Mesenchymal stem cell (in vitro differentiated cells and primary cell): ENCODE measurements at regions not wholly inside any gene's neighbourhood (a gene's known extent, or its start where the extent isn't known, plus 50 kb on each side); places are given as distances from the start of the nearest gene placed in this dataset.

Experiments
- DNase-seq: peaks from one replicate; pipeline ENCODE4 v3.0.0-alpha.2; 2013
- H2AFZ ChIP-seq: one replicate; pipeline ENCODE4 v1.6.1; 2013; ENCODE audit warnings: low read depth, mild to moderate bottlenecking, control low read depth, inconsistent platforms, low read length, moderate library complexity
- H2AK5ac ChIP-seq: 2 replicates; pipeline ENCODE4 v1.6.1; 2013; ENCODE audit warnings: low read length, moderate library complexity, mild to moderate bottlenecking, inconsistent platforms; ENCODE audit not compliant: severe bottlenecking
- H2BK120ac ChIP-seq: one replicate; pipeline ENCODE4 v1.6.1; 2013; ENCODE audit warnings: low read depth, mild to moderate bottlenecking, inconsistent platforms, low read length, moderate library complexity
- H2BK12ac ChIP-seq, 2 experiments: one replicate each; pipeline ENCODE4 v1.6.1; 2013; ENCODE audit warnings: inconsistent platforms in 2 of 2, low read length in 2 of 2, mild to moderate bottlenecking in 2 of 2, moderate library complexity in 2 of 2, control low read depth in 1 of 2
- H2BK15ac ChIP-seq: one replicate; pipeline ENCODE4 v1.6.1; 2013; ENCODE audit warnings: mild to moderate bottlenecking, low read depth, inconsistent platforms; ENCODE audit not compliant: poor library complexity, severe bottlenecking
- H2BK5ac ChIP-seq: 2 replicates; pipeline ENCODE4 v1.6.1; 2013; ENCODE audit warnings: low read depth, mild to moderate bottlenecking, low read length, control low read depth, inconsistent platforms; ENCODE audit not compliant: poor library complexity, severe bottlenecking
- H3K14ac ChIP-seq, 2 experiments: one replicate each; pipeline ENCODE4 v1.6.1; 2013; ENCODE audit warnings: inconsistent platforms in 2 of 2, low read length in 2 of 2, control low read depth in 1 of 2, mild to moderate bottlenecking in 1 of 2, moderate library complexity in 1 of 2
- H3K18ac ChIP-seq, 2 experiments: one replicate each; pipeline ENCODE4 v1.6.1; 2013; ENCODE audit warnings: inconsistent platforms in 2 of 2, low read length in 2 of 2, control low read depth in 1 of 2, low read depth in 1 of 2, mild to moderate bottlenecking in 1 of 2
- H3K23ac ChIP-seq, 2 experiments: one replicate each; pipeline ENCODE4 v1.6.1; 2013; ENCODE audit warnings: inconsistent platforms in 2 of 2, low read length in 2 of 2, mild to moderate bottlenecking in 2 of 2, moderate library complexity in 2 of 2, control low read depth in 1 of 2
- H3K27ac ChIP-seq: 2 replicates; pipeline ENCODE4 v1.5.1; 2013; ENCODE audit warnings: mild to moderate bottlenecking, moderate library complexity, low read length, control low read depth, inconsistent platforms; ENCODE audit not compliant: poor library complexity, severe bottlenecking
- H3K27me3 ChIP-seq, 2 experiments: 2 replicates each; pipeline versions ENCODE4 v1.6.1 to v1.7.0; 2013; ENCODE audit warnings: low read length in 2 of 2, mild to moderate bottlenecking in 2 of 2, moderate library complexity in 2 of 2, control low read depth in 1 of 2, inconsistent platforms in 1 of 2; ENCODE audit not compliant: control insufficient read depth in 1 of 2, insufficient read depth in 1 of 2
- H3K36me3 ChIP-seq, 2 experiments: 2 replicates each; pipeline versions ENCODE4 v1.6.1 to v1.7.0; 2013; ENCODE audit warnings: low read length in 2 of 2, control low read depth in 1 of 2, inconsistent platforms in 1 of 2, low read depth in 1 of 2, mild to moderate bottlenecking in 1 of 2; ENCODE audit not compliant: insufficient read depth in 2 of 2, control insufficient read depth in 1 of 2
- H3K4ac ChIP-seq, 2 experiments: one replicate each; pipeline ENCODE4 v1.6.1; 2013; ENCODE audit warnings: inconsistent platforms in 2 of 2, low read length in 2 of 2, mild to moderate bottlenecking in 2 of 2, moderate library complexity in 2 of 2, control low read depth in 1 of 2, low read depth in 1 of 2
- H3K4me1 ChIP-seq: 2 replicates; pipeline ENCODE4 v1.6.1; 2013; ENCODE audit warnings: low read depth, low read length, control low read depth; ENCODE audit not compliant: control insufficient read depth, insufficient read depth
- H3K4me2 ChIP-seq: 2 replicates; pipeline ENCODE4 v1.6.1; 2013; ENCODE audit warnings: low read length, mild to moderate bottlenecking, inconsistent platforms; ENCODE audit not compliant: poor library complexity, severe bottlenecking
- H3K4me3 ChIP-seq, 2 experiments: 2 replicates each; pipeline versions ENCODE4 v1.5.1 to v1.7.0; 2013; ENCODE audit warnings: low read length in 2 of 2, mild to moderate bottlenecking in 2 of 2, control low read depth in 1 of 2, low read depth in 1 of 2; ENCODE audit not compliant: insufficient read depth in 1 of 2
- H3K79me1 ChIP-seq: replicated peaks from 2 replicates; pipeline ENCODE4 v1.6.1; 2013; ENCODE audit warnings: mild to moderate bottlenecking, control low read depth, low read length, inconsistent platforms; ENCODE audit not compliant: poor library complexity, severe bottlenecking
- H3K9ac ChIP-seq: 2 replicates; pipeline ENCODE4 v1.7.0; 2013; ENCODE audit warnings: mild to moderate bottlenecking, low read length, moderate library complexity
- H3K9me3 ChIP-seq: 2 replicates; pipeline ENCODE4 v1.7.0; 2013; ENCODE audit warnings: mild to moderate bottlenecking, low read length; ENCODE audit not compliant: control insufficient read depth
- H4K8ac ChIP-seq: one replicate; pipeline ENCODE4 v1.6.1; 2013; ENCODE audit warnings: inconsistent platforms, mild to moderate bottlenecking, low read length, moderate library complexity
- H4K91ac ChIP-seq: one replicate; pipeline ENCODE4 v1.6.1; 2013; ENCODE audit warnings: mild to moderate bottlenecking, low read length, inconsistent platforms
- WGBS: methylation state at CpG from one replicate; pipeline ENCODE4 v1.1.7; 2013; ENCODE audit warnings: mixed read lengths; 5-methylcytosine and 5-hydroxymethylcytosine counted together

DNA sequence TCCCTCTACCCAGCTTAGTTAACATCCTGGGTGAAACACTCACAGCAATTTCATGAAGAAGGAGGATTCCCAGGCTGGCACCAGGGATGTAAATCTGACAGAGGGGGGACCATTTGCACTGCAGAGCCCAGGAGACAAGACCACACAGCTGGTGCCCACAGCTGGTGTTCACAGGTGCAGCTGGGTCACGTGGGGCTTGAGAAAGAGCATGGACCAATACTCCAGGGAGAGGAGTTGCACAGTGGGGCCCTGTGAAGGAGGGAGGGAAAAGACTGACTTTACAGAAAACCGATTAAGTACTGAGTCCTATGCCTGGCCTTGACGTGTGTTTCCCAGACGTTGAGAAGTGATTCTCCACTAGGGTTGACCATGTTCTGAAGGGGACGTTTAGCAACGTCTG, 1316.7 kb upstream of the TMEM132C start:
- Histone ChIP-seq H3K18ac (no peak overlapping the region), H3K27me3 (no peaks in the 10 kb centered on the region), H3K4me2 (no peak overlapping the region), H2AFZ (no peak overlapping the region), H3K4me1 (no peaks in the 10 kb centered on the region), H2BK15ac (no peak overlapping the region), H3K79me1 (no peaks in the 10 kb centered on the region), H4K8ac (no peak overlapping the region), H3K4me3 (no peak overlapping the region), H3K36me3 (no peaks in the 10 kb centered on the region), H4K91ac (no peak overlapping the region), H3K9ac (no peak overlapping the region), H2AK5ac (no peak overlapping the region), H3K14ac (no peak overlapping the region), H2BK5ac (no peak overlapping the region), H3K27ac (no peak overlapping the region), H3K23ac (no peak overlapping the region), H2BK12ac (no peak overlapping the region), H3K9me3 (peaks cover 4% of the 10 kb centered on the region), H2BK120ac (no peak overlapping the region), H3K4ac (no peak overlapping the region)
- 80% methylated on average over 6 of the region's 6 CpGs for WGBS
- no peak for DNase-seq

- Histone ChIP-seq H4K91ac (no peak overlapping the region), H3K36me3 (no peaks in the 10 kb centered on the region), H3K18ac (no peak overlapping the region), H3K14ac (no peak overlapping the region), H2BK12ac (no peak overlapping the region), H2AFZ (no peak overlapping the region), H3K23ac (no peak overlapping the region), H3K9ac (no peak overlapping the region), H3K27ac (no peak overlapping the region), H3K79me1 (no peaks in the 10 kb centered on the region), H2BK120ac (no peak overlapping the region), H2AK5ac (no peak overlapping the region), H3K4me3 (no peak overlapping the region), H3K4me1 (no peaks in the 10 kb centered on the region), H3K27me3 (no peaks in the 10 kb centered on the region), H2BK15ac (no peak overlapping the region), H3K4me2 (no peak overlapping the region), H3K4ac (no peak overlapping the region), H4K8ac (no peak overlapping the region), H2BK5ac (no peak overlapping the region), H3K9me3 (peaks cover 4% of the 10 kb centered on the region)
- 54% methylated on average over 6 of the region's 8 CpGs for WGBS
- no peak for DNase-seq
Observed at GRCh38 chr12:126952096-126953007, 1314.6 kb upstream of the TMEM132C start.

GRCh38 chr12:126953365-126953889, 1313.5 kb upstream of the TMEM132C start:
- no peak overlapping the region for H2BK15ac ChIP-seq
- H3K14ac ChIP-seq = no peak overlapping the region
- H2BK5ac ChIP-seq = no peak overlapping the region
- H3K4ac ChIP-seq = no peak overlapping the region
- no peak overlapping the region for H2BK12ac ChIP-seq
- H3K27me3 ChIP-seq = no peaks in the 10 kb centered on the region
- H2AFZ ChIP-seq = no peak overlapping the region
- no peaks in the 10 kb centered on the region for H3K9me3 ChIP-seq
- H4K91ac ChIP-seq = no peak overlapping the region
- no peak overlapping the region for H2AK5ac ChIP-seq
- no peak for DNase-seq
- no peaks in the 10 kb centered on the region for H3K36me3 ChIP-seq
- 89% methylated on average over 6 of the region's 7 CpGs for WGBS
- no peak overlapping the region for H3K9ac ChIP-seq
- H3K4me1 ChIP-seq = no peaks in the 10 kb centered on the region
- H2BK120ac ChIP-seq = no peak overlapping the region
- no peaks in the 10 kb centered on the region for H3K79me1 ChIP-seq
- H3K23ac ChIP-seq = no peak overlapping the region
- no peak overlapping the region for H3K4me2 ChIP-seq
- no peak overlapping the region for H3K27ac ChIP-seq
- no peak overlapping the region for H3K18ac ChIP-seq
- H3K4me3 ChIP-seq = no peak overlapping the region
- H4K8ac ChIP-seq = no peak overlapping the region

DNA sequence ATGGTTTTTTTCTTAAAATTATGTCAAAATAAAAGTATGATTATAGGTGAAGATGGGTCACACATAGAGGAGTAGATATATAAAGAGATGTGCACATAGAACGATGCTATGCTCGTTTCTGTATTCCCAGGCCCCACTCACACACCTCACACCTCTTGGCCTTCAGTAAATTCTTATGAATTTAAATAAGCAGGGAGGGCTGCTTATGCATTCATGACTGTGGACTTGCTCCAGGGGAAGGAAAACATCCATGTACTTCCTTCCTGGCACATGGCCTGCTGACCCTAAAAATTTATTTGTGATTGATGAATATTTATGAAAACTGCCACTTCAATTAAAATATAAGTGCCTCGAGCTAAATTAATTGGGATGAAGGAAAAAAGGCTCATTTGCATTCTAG, 1306.7 kb upstream of the TMEM132C start:
- no peak overlapping the region for H3K27ac ChIP-seq
- no peak for DNase-seq
- no peak overlapping the region for H2BK120ac ChIP-seq
- no peak overlapping the region for H2AK5ac ChIP-seq
- H4K91ac ChIP-seq = no peak overlapping the region
- H3K23ac ChIP-seq = no peak overlapping the region
- no peak overlapping the region for H3K18ac ChIP-seq
- no peaks in the 10 kb centered on the region for H3K9me3 ChIP-seq
- H3K4me1 ChIP-seq = no peaks in the 10 kb centered on the region
- H3K4me2 ChIP-seq = no peak overlapping the region
- 51% methylated on average over 3 of the region's 3 CpGs for WGBS
- H2BK15ac ChIP-seq = no peak overlapping the region
- no peaks in the 10 kb centered on the region for H3K36me3 ChIP-seq
- no peak overlapping the region for H3K4ac ChIP-seq
- no peaks in the 10 kb centered on the region for H3K79me1 ChIP-seq
- H4K8ac ChIP-seq = no peak overlapping the region
- no peak overlapping the region for H2BK12ac ChIP-seq
- no peak overlapping the region for H2AFZ ChIP-seq
- H2BK5ac ChIP-seq = no peak overlapping the region
- no peak overlapping the region for H3K9ac ChIP-seq
- H3K14ac ChIP-seq = no peak overlapping the region
- H3K4me3 ChIP-seq = no peak overlapping the region
- H3K27me3 ChIP-seq = no peaks in the 10 kb centered on the region
